ENCODE measurements at regions not wholly inside any gene's neighbourhood (a gene's known extent, or its start where the extent isn't known, plus 50 kb on each side); places are given as distances from the start of the nearest gene placed in this dataset.

DNA sequence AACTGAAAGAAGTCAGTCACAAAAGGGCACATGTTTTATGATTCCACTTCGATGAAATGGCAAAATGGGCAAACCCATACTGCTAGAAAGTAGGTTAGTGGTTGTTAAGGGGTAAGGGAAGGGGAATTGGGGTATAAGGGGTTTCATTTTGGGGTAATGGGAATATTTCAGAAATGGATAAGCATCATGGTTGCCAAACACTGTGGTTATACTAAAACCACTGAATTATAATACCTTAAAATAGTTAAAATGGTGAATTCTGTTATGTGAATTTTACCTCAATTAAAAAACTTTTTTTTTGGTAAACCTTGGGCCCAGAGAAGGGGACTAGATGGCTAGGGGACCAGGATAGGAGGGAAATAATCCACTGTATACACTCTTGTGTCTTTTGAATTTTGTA lies 52.3 kb upstream of the BHLHE40 start:
- TF ChIP-seq ZC3H10 (CRISPR knock-in tag; IDR thresholded peaks at IDR 0.05) (no peak), PPARA (CRISPR knock-in tag; IDR thresholded peaks at IDR 0.05; ENCODE audit: borderline replicate concordance) (no peak), GLIS3 (CRISPR knock-in tag; IDR thresholded peaks at IDR 0.05) (no peak), ESRRG (CRISPR knock-in tag; IDR thresholded peaks at IDR 0.05) (no peak), ZNF70 (CRISPR knock-in tag; IDR thresholded peaks at IDR 0.05) (no peak), PATZ1 (CRISPR knock-in tag; IDR thresholded peaks at IDR 0.05; ENCODE audit: borderline replicate concordance) (no peak), TSHZ2 (CRISPR knock-in tag; IDR thresholded peaks at IDR 0.05) (no peak), CSRNP3 (CRISPR knock-in tag; IDR thresholded peaks at IDR 0.05) (no peak), ZFP3 (CRISPR knock-in tag; IDR thresholded peaks at IDR 0.05) (no peak)
